GM18508 (cell line): ENCODE measurements at regions not wholly inside any gene's neighbourhood (a gene's known extent, or its start where the extent isn't known, plus 50 kb on each side); places are given as distances from the start of the nearest gene placed in this dataset.
"Not testable (repeated sequence)": the region's sequence is repeated elsewhere in the genome, so short reads cannot be mapped to it uniquely, and the experiment has no call there.

ENCODE experiments used
- ATAC-seq: cut with Tn5 transposase; IDR thresholded peaks from one replicate; pipeline ENCODE4 v1.9.1; 2021; ENCODE audit warnings: moderate number of reproducible peaks; ENCODE audit not compliant: insufficient read depth, unreplicated experiment

- ATAC-seq: no peak
These were observed 201.1 kb upstream of the GLRA1 start for GRCh38 chr5:152125661-152126205.

GRCh38 chr5:152124409-152125041 is 199.9 kb upstream of the GLRA1 start:
- no peak for ATAC-seq

GRCh38 chr5:152118676-152119470 is 194.2 kb upstream of the GLRA1 start:
- ATAC-seq: no peak

- ATAC-seq: no peak
These were observed 192.3 kb upstream of the GLRA1 start for GRCh38 chr5:152116934-152117333.

GRCh38 chr5:152113401-152113800 is 188.8 kb upstream of the GLRA1 start:
- no peak for ATAC-seq

- no peak for ATAC-seq
These were observed 182.6 kb upstream of the GLRA1 start for GRCh38 chr5:152107220-152107619.

- no peak for ATAC-seq
These were observed 181.9 kb upstream of the GLRA1 start for GRCh38 chr5:152106571-152106970.

GRCh38 chr5:152105085-152105484 is 180.4 kb upstream of the GLRA1 start:
- no peak for ATAC-seq

GRCh38 chr5:152104211-152104610 is 179.6 kb upstream of the GLRA1 start:
- no peak for ATAC-seq

- not testable (repeated sequence) for ATAC-seq
These were observed 178.3 kb upstream of the GLRA1 start for GRCh38 chr5:152102908-152103307.

- ATAC-seq: no peak
These were observed 177.4 kb upstream of the GLRA1 start for GRCh38 chr5:152102057-152102456.

- ATAC-seq: no peak
These were observed 175.8 kb upstream of the GLRA1 start for GRCh38 chr5:152100462-152100861.

GRCh38 chr5:152097128-152097527 is 172.5 kb upstream of the GLRA1 start:
- peak; percentile 33 for ATAC-seq

- ATAC-seq: no peak
These were observed 170.1 kb upstream of the GLRA1 start for GRCh38 chr5:152094716-152095115.

GRCh38 chr5:152094060-152094459 is 169.4 kb upstream of the GLRA1 start:
- ATAC-seq: no peak

- ATAC-seq: no peak
These were observed 167.9 kb upstream of the GLRA1 start for GRCh38 chr5:152092580-152092979.

GRCh38 chr5:152089644-152090043 is 165.0 kb upstream of the GLRA1 start:
- no peak for ATAC-seq

GRCh38 chr5:152086668-152087067 is 162.0 kb upstream of the GLRA1 start:
- no peak for ATAC-seq

- no peak for ATAC-seq
These were observed 159.8 kb upstream of the GLRA1 start for GRCh38 chr5:152084476-152084875.

GRCh38 chr5:152083231-152083630 is 158.6 kb upstream of the GLRA1 start:
- no peak for ATAC-seq

GRCh38 chr5:152072091-152072490 is 147.4 kb upstream of the GLRA1 start:
- no peak for ATAC-seq

GRCh38 chr5:152070591-152070990 is 145.9 kb upstream of the GLRA1 start:
- ATAC-seq: no peak
